ENCODE measurements at regions not wholly inside any gene's neighbourhood (a gene's known extent, or its start where the extent isn't known, plus 50 kb on each side); places are given as distances from the start of the nearest gene placed in this dataset.
A peak's percentile ranks its signal among the peaks of the same experiment; 100 is the strongest.

- 0 out of 2 replicates have a peak, but pooled peaks have one; percentile 7 for TF ChIP-seq TFAP4 (IDR thresholded peaks at IDR 0.05; ENCODE audit: borderline replicate concordance, low read depth)
- TF ChIP-seq E2F1 (CRISPR knock-in tag; IDR thresholded peaks at IDR 0.05): no peak
- TF ChIP-seq PBX2 (CRISPR knock-in tag; IDR thresholded peaks at IDR 0.05): no peak
- TF ChIP-seq ASH2L (IDR thresholded peaks at IDR 0.05; ENCODE audit: insufficient read length, low read depth, low read length): peak; percentile 31
- no peak for TF ChIP-seq PHF8 (CRISPR knock-in tag; IDR thresholded peaks at IDR 0.05)
- TF ChIP-seq CENPX (CRISPR knock-in tag; IDR thresholded peaks at IDR 0.05): no peak
Observed at GRCh38 chr14:25102788-25103187, 52.8 kb upstream of the STXBP6 start (continued).

- Histone ChIP-seq H3K4me3 (replicated peaks in 1 of 3; ENCODE audit: insufficient read depth in 1 of 3, low read depth in 2 of 3, low read length in 3 of 3) (no peak overlapping the region), H3K9me3 (ENCODE audit: low read length) (no peaks in the 10 kb centered on the region), H3K36me3 (replicated peaks in 1 of 2; ENCODE audit: control insufficient read depth in 1 of 2, insufficient read depth in 2 of 2, low read length in 2 of 2) (no peaks in the 10 kb centered on the region), H2AFZ (ENCODE audit: low read length) (no peak overlapping the region), H3K4me1 (ENCODE audit: insufficient read depth, low read length) (peaks cover 9% of the 10 kb centered on the region), H3K79me2 (ENCODE audit: insufficient read depth, low read length) (no peaks in the 10 kb centered on the region), H3K27me3 (ENCODE audit: control insufficient read depth in 1 of 2, insufficient read depth in 2 of 2, low read length in 2 of 2) (no peaks in the 10 kb centered on the region), H3K27ac (ENCODE audit: extremely low read length, insufficient read depth, low read length) (no peak overlapping the region), H4K20me1 (ENCODE audit: insufficient read depth, low read length) (no peaks in the 10 kb centered on the region), H3K4me2 (ENCODE audit: low read depth, low read length) (no peak overlapping the region), H3K9ac (ENCODE audit: insufficient read depth, low read depth, low read length) (no peak overlapping the region)
- no TSS peak for BruUV-seq (replicated peaks)
- intact Hi-C loops (cut with micrococcal nuclease; ENCODE audit: unreplicated experiment) (no loop called here), in situ Hi-C loops (cut with HindIII; ENCODE audit: extremely low pct_ligation_motif_present, low pct_unique_long_range_greater_than_20kb) (no loop called here)
- no peak for FAIRE-seq
- WGBS (ENCODE audit: low lambda C conversion rate): 9% methylated on average over 2 of the region's 2 CpGs
- DNase-seq (ENCODE audit: low spot score): no peak
- POLR2A ChIA-PET: no interaction called here
- ATAC-seq: no peak
- CTCF ChIA-PET (ENCODE audit: low intra/inter-chr PET ratio, low total read pairs): no interaction called here
- TF ChIP-seq ZNF333 (CRISPR knock-in tag; IDR thresholded peaks at IDR 0.05; ENCODE audit: borderline replicate concordance) (no peak), ZNF567 (CRISPR knock-in tag; IDR thresholded peaks at IDR 0.05; ENCODE audit: borderline replicate concordance) (no peak), PAX8 (CRISPR knock-in tag; IDR thresholded peaks at IDR 0.05; ENCODE audit: borderline replicate concordance) (no peak), ZBTB14 (CRISPR knock-in tag; IDR thresholded peaks at IDR 0.05) (no peak), SMAD1 (CRISPR knock-in tag; IDR thresholded peaks at IDR 0.05; ENCODE audit: borderline replicate concordance, low read depth) (no peak), ZNF607 (CRISPR knock-in tag; IDR thresholded peaks at IDR 0.05; ENCODE audit: borderline replicate concordance) (no peak), ZNF503 (CRISPR knock-in tag; IDR thresholded peaks at IDR 0.05) (no peak), FOXO1 (CRISPR knock-in tag; IDR thresholded peaks at IDR 0.05) (no peak), ZNF350 (CRISPR knock-in tag; IDR thresholded peaks at IDR 0.05; ENCODE audit: borderline replicate concordance, low read depth) (no peak), RAD51 (IDR thresholded peaks at IDR 0.05; ENCODE audit: borderline replicate concordance) (no peak), CREB3 (CRISPR knock-in tag; IDR thresholded peaks at IDR 0.05) (no peak), KLF6 (CRISPR knock-in tag; IDR thresholded peaks at IDR 0.05) (no peak)
Observed at GRCh38 chr14:25101276-25101675, 51.3 kb upstream of the STXBP6 start.

All from HepG2 (cell line).